ENCODE measurements at regions not wholly inside any gene's neighbourhood (a gene's known extent, or its start where the extent isn't known, plus 50 kb on each side); places are given as distances from the start of the nearest gene placed in this dataset.

GRCh38 chr10:4132216-4132556 is 347.2 kb upstream of the KLF6 start:
- TF ChIP-seq USF1 (IDR thresholded peaks at IDR 0.05) = no peak
- no peak for TF ChIP-seq FOXM1 (IDR thresholded peaks at IDR 0.05; ENCODE audit: borderline replicate concordance, low read depth)
- TF ChIP-seq TEAD4 (IDR thresholded peaks at IDR 0.05) = no peak

GRCh38 chr10:4131407-4132215 is 346.6 kb upstream of the KLF6 start:
- TF ChIP-seq EP300 (IDR thresholded peaks at IDR 0.05; ENCODE audit: borderline replicate concordance) = no peak
- TF ChIP-seq TEAD4 (IDR thresholded peaks at IDR 0.05) = no peak
- TF ChIP-seq USF1 (IDR thresholded peaks at IDR 0.05) = no peak
- TF ChIP-seq TAF1 (IDR thresholded peaks at IDR 0.05; ENCODE audit: low read depth) = no peak
- no peak for TF ChIP-seq CEBPB (IDR thresholded peaks at IDR 0.05)
- TF ChIP-seq FOXM1 (IDR thresholded peaks at IDR 0.05; ENCODE audit: borderline replicate concordance, low read depth) = no peak
- TF ChIP-seq TCF12 (IDR thresholded peaks at IDR 0.05; ENCODE audit: low read depth) = no peak

- TF ChIP-seq REST (IDR thresholded peaks at IDR 0.05; ENCODE audit: low read depth) (no peak), TCF12 (IDR thresholded peaks at IDR 0.05; ENCODE audit: low read depth) (no peak), MAX (IDR thresholded peaks at IDR 0.05) (no peak), TEAD4 (IDR thresholded peaks at IDR 0.05) (no peak), TAF1 (IDR thresholded peaks at IDR 0.05; ENCODE audit: low read depth) (no peak)
These were observed 345.7 kb upstream of the KLF6 start for GRCh38 chr10:4130685-4131084.

GRCh38 chr10:4129866-4130477 is 345.0 kb upstream of the KLF6 start:
- TF ChIP-seq ZBTB7A (IDR thresholded peaks at IDR 0.05; ENCODE audit: low read depth) = no peak
- TF ChIP-seq EP300 (IDR thresholded peaks at IDR 0.05; ENCODE audit: borderline replicate concordance) = no peak
- TF ChIP-seq TEAD4 (IDR thresholded peaks at IDR 0.05) = no peak
- no peak for TF ChIP-seq FOXM1 (IDR thresholded peaks at IDR 0.05; ENCODE audit: borderline replicate concordance, low read depth)
- no peak for TF ChIP-seq MAX (IDR thresholded peaks at IDR 0.05)
- no peak for TF ChIP-seq NFIC (IDR thresholded peaks at IDR 0.05)
- no peak for TF ChIP-seq TAF1 (IDR thresholded peaks at IDR 0.05; ENCODE audit: low read depth)
- TF ChIP-seq USF1 (IDR thresholded peaks at IDR 0.05) = no peak
- TF ChIP-seq EGR1 (IDR thresholded peaks at IDR 0.05) = no peak

- TF ChIP-seq EGR1 (IDR thresholded peaks at IDR 0.05) (no peak), FOXM1 (IDR thresholded peaks at IDR 0.05; ENCODE audit: borderline replicate concordance, low read depth) (no peak), USF1 (IDR thresholded peaks at IDR 0.05) (no peak), MAX (IDR thresholded peaks at IDR 0.05) (no peak), CREB1 (IDR thresholded peaks at IDR 0.05; ENCODE audit: low read depth) (no peak)
These were observed 342.7 kb upstream of the KLF6 start for GRCh38 chr10:4127518-4128315.

GRCh38 chr10:4125776-4126175 is 340.8 kb upstream of the KLF6 start:
- no peak for TF ChIP-seq CREB1 (IDR thresholded peaks at IDR 0.05; ENCODE audit: low read depth)
- no peak for TF ChIP-seq FOXM1 (IDR thresholded peaks at IDR 0.05; ENCODE audit: borderline replicate concordance, low read depth)
- TF ChIP-seq TEAD4 (IDR thresholded peaks at IDR 0.05) = no peak

Data from Ishikawa (cell line).